ENCODE measurements at regions not wholly inside any gene's neighbourhood (a gene's known extent, or its start where the extent isn't known, plus 50 kb on each side); places are given as distances from the start of the nearest gene placed in this dataset.

DNA sequence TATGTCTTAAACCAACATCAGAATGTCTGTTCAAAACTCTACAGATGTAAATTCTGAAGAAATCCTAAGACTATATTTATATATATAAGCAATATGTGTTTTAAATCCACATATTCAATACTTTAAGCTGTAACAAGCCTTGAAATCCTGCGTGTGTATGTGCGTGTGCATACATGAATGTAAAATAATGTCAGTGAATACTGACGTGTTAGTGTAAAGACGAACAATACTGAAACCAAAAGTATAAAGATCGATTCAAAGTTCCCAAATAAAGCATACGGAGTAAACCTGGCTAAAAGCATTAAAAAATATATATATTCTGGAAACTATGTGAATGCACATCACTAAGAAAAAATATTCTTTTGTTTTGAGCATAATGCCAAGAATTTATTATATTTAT, 668.6 kb upstream of the NCAM2 start:
- TF ChIP-seq, protein P1, sequence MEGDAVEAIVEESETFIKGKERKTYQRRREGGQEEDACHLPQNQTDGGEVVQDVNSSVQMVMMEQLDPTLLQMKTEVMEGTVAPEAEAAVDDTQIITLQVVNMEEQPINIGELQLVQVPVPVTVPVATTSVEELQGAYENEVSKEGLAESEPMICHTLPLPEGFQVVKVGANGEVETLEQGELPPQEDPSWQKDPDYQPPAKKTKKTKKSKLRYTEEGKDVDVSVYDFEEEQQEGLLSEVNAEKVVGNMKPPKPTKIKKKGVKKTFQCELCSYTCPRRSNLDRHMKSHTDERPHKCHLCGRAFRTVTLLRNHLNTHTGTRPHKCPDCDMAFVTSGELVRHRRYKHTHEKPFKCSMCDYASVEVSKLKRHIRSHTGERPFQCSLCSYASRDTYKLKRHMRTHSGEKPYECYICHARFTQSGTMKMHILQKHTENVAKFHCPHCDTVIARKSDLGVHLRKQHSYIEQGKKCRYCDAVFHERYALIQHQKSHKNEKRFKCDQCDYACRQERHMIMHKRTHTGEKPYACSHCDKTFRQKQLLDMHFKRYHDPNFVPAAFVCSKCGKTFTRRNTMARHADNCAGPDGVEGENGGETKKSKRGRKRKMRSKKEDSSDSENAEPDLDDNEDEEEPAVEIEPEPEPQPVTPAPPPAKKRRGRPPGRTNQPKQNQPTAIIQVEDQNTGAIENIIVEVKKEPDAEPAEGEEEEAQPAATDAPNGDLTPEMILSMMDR (IDR thresholded peaks at IDR 0.05; ENCODE audit: low read length) = no peak
- TF ChIP-seq EZH2 (optimal IDR thresholded peaks at IDR 0.05; ENCODE audit: low read depth, low read length) (no peak), EZH2phosphoT487 (IDR thresholded peaks at IDR 0.05; ENCODE audit: low read length) (no peak)

All from MM.1S (cell line).